Tibial nerve (tissue), 4 donors: ENCODE measurements at regions not wholly inside any gene's neighbourhood (a gene's known extent, or its start where the extent isn't known, plus 50 kb on each side); places are given as distances from the start of the nearest gene placed in this dataset.

Source experiments
- EP300 ChIP-seq, 2 donors: sonication (generic); formaldehyde crosslinking; IDR thresholded peaks; one replicate each; pipeline ENCODE4 v1.6.1; 2017; ENCODE audit warnings: antibody characterized with exemption in 2 of 2, mild to moderate bottlenecking in 1 of 2
- POLR2A ChIP-seq, 2 donors: fragments of 450-650 bp; IDR thresholded peaks; one replicate each; pipeline ENCODE4 v1.6.1; 2017; ENCODE audit warnings: antibody characterized with exemption in 2 of 2, mild to moderate bottlenecking in 2 of 2, moderate library complexity in 2 of 2
- TF ChIP-seq, protein P1 (sequence below), 5 experiments: fragments of 200-600 bp in 3 of 5; fragments of 450-650 bp in 2 of 5; sonication (generic) in 3 of 5; IDR thresholded peaks; one replicate each; pipeline ENCODE4 v1.5.1; 2016 to 2019; ENCODE audit warnings: antibody characterized with exemption in 5 of 5, mild to moderate bottlenecking in 3 of 5, moderate library complexity in 2 of 5

DNA sequence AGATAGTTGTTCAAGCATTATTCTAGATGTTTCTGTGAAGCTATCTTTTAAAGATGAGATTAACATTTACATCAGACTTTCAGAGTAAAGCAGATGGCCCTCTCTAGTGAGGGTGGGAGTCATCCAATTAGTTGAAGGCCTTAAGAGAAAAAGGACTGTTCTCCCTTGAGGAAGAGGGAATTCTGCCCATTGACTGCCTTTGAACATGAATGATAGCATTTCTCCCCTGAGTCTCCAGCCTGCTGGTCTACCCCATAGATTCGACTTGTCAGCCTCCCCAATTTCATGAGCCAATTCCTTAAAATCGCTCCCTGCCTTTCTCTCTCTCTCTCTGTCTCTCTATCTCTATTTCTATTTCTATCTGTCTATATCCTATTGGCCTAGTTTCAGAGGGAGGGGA is 115.5 kb downstream of the EBLN2 start:
- TF ChIP-seq, protein P1, sequence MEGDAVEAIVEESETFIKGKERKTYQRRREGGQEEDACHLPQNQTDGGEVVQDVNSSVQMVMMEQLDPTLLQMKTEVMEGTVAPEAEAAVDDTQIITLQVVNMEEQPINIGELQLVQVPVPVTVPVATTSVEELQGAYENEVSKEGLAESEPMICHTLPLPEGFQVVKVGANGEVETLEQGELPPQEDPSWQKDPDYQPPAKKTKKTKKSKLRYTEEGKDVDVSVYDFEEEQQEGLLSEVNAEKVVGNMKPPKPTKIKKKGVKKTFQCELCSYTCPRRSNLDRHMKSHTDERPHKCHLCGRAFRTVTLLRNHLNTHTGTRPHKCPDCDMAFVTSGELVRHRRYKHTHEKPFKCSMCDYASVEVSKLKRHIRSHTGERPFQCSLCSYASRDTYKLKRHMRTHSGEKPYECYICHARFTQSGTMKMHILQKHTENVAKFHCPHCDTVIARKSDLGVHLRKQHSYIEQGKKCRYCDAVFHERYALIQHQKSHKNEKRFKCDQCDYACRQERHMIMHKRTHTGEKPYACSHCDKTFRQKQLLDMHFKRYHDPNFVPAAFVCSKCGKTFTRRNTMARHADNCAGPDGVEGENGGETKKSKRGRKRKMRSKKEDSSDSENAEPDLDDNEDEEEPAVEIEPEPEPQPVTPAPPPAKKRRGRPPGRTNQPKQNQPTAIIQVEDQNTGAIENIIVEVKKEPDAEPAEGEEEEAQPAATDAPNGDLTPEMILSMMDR (IDR thresholded peaks at IDR 0.05): no peak
- TF ChIP-seq EP300 (IDR thresholded peaks at IDR 0.05) (no peak), POLR2A (IDR thresholded peaks at IDR 0.05) (no peak)
